ENCODE measurements at regions not wholly inside any gene's neighbourhood (a gene's known extent, or its start where the extent isn't known, plus 50 kb on each side); places are given as distances from the start of the nearest gene placed in this dataset.

DNA sequence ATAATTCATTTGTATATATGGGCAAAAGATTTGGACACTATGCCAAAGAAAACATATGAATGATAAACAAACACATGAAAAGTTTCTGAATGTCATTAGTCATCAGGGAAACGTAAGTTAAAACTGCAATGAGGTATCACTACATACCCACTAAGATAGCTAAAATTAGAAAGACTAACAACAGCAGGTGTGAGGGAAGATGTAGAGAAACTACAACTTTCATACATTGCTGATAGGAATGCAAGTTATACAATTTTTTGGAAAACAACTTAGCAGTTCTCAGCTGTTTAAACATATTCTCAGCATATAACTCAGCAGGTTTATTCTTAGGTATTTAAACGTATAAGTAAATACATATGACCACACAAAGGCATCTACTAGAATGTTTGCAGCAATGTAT, 563.5 kb upstream of the KLHL29 start:
- H3K27ac ChIP-seq, result no peak overlapping the region
- 59 to 63% (median 61%) methylated on average over 2 of the region's 2 CpGs for WGBS, 3 donors
- H3K36me3 ChIP-seq (ENCODE audit: insufficient read depth in 1 of 2, low read depth in 1 of 2), result no peaks in the 10 kb centered on the region
- H3K4me1 ChIP-seq, result no peaks in the 10 kb centered on the region
- no peaks in the 10 kb centered on the region for H3K27me3 ChIP-seq (ENCODE audit: insufficient read depth in 3 of 3, low read length in 2 of 3)
- no peak overlapping the region for H3K4me3 ChIP-seq
- DNase-seq, result no peak
- intact Hi-C loops (cut with DNase I), result no loop called here
- TF ChIP-seq, protein P1, sequence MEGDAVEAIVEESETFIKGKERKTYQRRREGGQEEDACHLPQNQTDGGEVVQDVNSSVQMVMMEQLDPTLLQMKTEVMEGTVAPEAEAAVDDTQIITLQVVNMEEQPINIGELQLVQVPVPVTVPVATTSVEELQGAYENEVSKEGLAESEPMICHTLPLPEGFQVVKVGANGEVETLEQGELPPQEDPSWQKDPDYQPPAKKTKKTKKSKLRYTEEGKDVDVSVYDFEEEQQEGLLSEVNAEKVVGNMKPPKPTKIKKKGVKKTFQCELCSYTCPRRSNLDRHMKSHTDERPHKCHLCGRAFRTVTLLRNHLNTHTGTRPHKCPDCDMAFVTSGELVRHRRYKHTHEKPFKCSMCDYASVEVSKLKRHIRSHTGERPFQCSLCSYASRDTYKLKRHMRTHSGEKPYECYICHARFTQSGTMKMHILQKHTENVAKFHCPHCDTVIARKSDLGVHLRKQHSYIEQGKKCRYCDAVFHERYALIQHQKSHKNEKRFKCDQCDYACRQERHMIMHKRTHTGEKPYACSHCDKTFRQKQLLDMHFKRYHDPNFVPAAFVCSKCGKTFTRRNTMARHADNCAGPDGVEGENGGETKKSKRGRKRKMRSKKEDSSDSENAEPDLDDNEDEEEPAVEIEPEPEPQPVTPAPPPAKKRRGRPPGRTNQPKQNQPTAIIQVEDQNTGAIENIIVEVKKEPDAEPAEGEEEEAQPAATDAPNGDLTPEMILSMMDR (IDR thresholded peaks at IDR 0.05), result no peak
- H3K9me3 ChIP-seq, result no peaks in the 10 kb centered on the region
- no peak for ATAC-seq

DNA sequence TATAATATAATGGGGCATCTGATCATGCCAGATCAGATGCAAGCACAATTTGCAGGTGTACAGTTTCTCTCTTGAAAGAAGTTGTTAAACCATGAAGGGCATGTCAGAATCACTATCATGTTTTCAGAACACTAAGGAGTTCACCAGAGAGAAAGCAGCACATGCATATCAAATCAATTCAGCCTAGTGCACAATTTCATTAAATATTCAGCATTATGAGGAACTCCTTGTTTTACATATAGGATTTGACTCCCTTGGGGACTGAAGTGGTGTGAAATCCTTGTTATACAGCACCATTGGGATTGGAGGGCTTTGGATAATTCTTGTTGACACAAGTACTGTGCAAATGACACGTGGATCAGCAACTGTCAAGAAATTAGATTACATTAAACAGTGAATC, 562.1 kb upstream of the KLHL29 start:
- intact Hi-C loops (cut with DNase I), result no loop called here
- Histone ChIP-seq H3K9me3 (no peaks in the 10 kb centered on the region), H3K36me3 (ENCODE audit: insufficient read depth in 1 of 2, low read depth in 1 of 2) (no peaks in the 10 kb centered on the region), H3K27me3 (ENCODE audit: insufficient read depth in 3 of 3, low read length in 2 of 3) (no peaks in the 10 kb centered on the region), H3K4me3 (no peak overlapping the region), H3K27ac (no peak overlapping the region), H3K4me1 (no peaks in the 10 kb centered on the region)
- TF ChIP-seq, protein P1 (IDR thresholded peaks at IDR 0.05), result no peak
- 37 to 50% (median 41%) methylated on average over 1 of the region's 1 CpG for WGBS, 3 donors
- DNase-seq, result no peak
- no peak for ATAC-seq

DNA sequence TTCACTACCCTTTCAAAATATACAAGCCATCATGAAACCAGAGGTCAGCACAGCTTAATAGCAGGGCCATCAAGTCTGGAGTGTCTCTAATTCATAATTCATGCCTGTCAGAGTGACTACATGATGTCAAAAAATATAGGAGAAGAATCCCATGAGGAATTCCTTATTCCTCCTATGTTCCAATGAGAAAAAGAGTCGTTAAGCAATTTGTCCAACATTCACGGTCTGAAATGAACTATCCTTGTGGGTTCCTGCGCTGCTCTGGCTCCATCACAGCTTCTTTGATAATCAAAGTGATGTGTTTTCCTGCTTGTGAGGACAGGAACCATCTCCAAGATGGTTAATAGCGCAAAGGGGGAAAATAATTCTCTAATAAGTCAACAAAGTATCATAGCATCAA, 560.4 kb upstream of the KLHL29 start:
- H3K27me3 ChIP-seq (ENCODE audit: insufficient read depth in 3 of 3, low read length in 2 of 3), result no peaks in the 10 kb centered on the region
- no peak overlapping the region for H3K4me3 ChIP-seq
- H3K36me3 ChIP-seq (ENCODE audit: insufficient read depth in 1 of 2, low read depth in 1 of 2), result no peaks in the 10 kb centered on the region
- H3K4me1 ChIP-seq, result no peaks in the 10 kb centered on the region
- no peak overlapping the region for H3K27ac ChIP-seq
- intact Hi-C loops (cut with DNase I), result no loop called here
- 80 to 93% (median 80%) methylated on average over 4 of the region's 4 CpGs for WGBS, 3 donors
- TF ChIP-seq, protein P1 (IDR thresholded peaks at IDR 0.05), result no peak
- no peaks in the 10 kb centered on the region for H3K9me3 ChIP-seq
- ATAC-seq, result no peak
- no peak for DNase-seq

DNA sequence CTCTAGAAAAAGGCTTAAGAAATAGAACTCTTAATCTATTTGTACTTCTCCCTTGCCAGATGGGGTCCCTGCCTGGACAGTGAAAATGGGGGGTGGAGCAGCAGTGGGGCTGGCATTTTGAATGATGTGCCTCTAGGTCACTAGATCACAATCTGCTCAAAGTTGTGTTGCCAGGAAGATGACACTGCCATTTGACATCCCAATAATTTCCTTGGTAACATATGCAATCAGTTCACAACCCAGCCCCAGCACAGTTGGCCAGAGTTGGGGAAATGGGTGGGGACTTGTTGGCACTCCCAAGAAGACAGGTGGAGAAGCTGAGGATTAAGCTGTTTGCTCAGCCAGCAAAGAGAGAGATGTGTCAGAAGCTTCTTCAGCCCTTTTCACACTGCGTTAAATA, 558.3 kb upstream of the KLHL29 start:
- Histone ChIP-seq H3K27ac (no peak overlapping the region), H3K4me1 (no peaks in the 10 kb centered on the region), H3K27me3 (ENCODE audit: insufficient read depth in 3 of 3, low read length in 2 of 3) (no peaks in the 10 kb centered on the region), H3K4me3 (no peak overlapping the region), H3K36me3 (ENCODE audit: insufficient read depth in 1 of 2, low read depth in 1 of 2) (no peaks in the 10 kb centered on the region), H3K9me3 (no peaks in the 10 kb centered on the region)
- ATAC-seq (no peak), DNase-seq (no peak)
- intact Hi-C loops (cut with DNase I), result no loop called here
- 24 to 43% (median 31%) methylated on average over 1 of the region's 1 CpG for WGBS, 3 donors
- TF ChIP-seq, protein P1 (IDR thresholded peaks at IDR 0.05), result no peak

DNA sequence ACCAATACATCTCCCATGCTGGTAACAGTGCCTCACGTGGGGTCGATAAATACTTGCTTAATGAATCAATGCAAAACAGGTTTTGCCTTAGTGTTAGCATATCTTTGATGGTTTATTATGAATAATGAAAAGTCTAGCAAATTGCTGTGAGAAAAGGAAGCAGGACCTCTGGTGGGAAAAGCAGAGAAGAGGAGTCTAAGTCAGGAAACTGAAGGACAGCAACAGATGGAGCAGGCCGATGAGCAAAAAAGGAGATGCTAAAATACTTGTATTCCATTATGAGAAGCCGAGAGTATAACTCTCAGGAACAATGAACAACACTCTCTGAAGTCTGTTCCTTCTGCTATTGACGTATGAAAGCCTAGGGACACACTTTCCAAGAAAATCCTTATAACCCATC, 555.2 kb upstream of the KLHL29 start:
- H3K9me3 ChIP-seq, result no peaks in the 10 kb centered on the region
- no peaks in the 10 kb centered on the region for H3K27me3 ChIP-seq (ENCODE audit: insufficient read depth in 3 of 3, low read length in 2 of 3)
- intact Hi-C loops (cut with DNase I), result no loop called here
- H3K27ac ChIP-seq, result no peak overlapping the region
- H3K36me3 ChIP-seq (ENCODE audit: insufficient read depth in 1 of 2, low read depth in 1 of 2), result no peaks in the 10 kb centered on the region
- no peak overlapping the region for H3K4me3 ChIP-seq
- TF ChIP-seq, protein P1 (IDR thresholded peaks at IDR 0.05), result no peak
- H3K4me1 ChIP-seq, result no peaks in the 10 kb centered on the region
- ATAC-seq (no peak), DNase-seq (no peak)
- WGBS, 3 donors, result 47 to 52% (median 50%) methylated on average over 5 of the region's 5 CpGs

All from psoas muscle (tissue), 7 donors.